SK-N-SH (cell line): ENCODE measurements at regions not wholly inside any gene's neighbourhood (a gene's known extent, or its start where the extent isn't known, plus 50 kb on each side); places are given as distances from the start of the nearest gene placed in this dataset.

Source experiments
- CTCF ChIA-PET: fragments of 300-600, 350-600 bp; formaldehyde crosslinking; extraction: SDS; loops from one replicate; lab custom pipeline; 2021; lab: Yijun Ruan, JAX
- POLR2A ChIA-PET: fragments of 350-600 bp; sonication (Branson Sonifier 250); formaldehyde crosslinking; extraction: SDS; loops from one replicate; lab custom pipeline; 2020; ENCODE audit warnings: antibody characterized with exemption, inconsistent platforms; lab: Yijun Ruan, JAX
- DNase-seq: peaks from one replicate; pipeline ENCODE4 v3.0.0; 2012
- H2AFZ ChIP-seq: fragments of 200-600 bp; sonication (generic); 2 replicates; pipeline ENCODE4 v1.8.1; 2016; ENCODE audit warnings: antibody characterized with exemption, mild to moderate bottlenecking, low read depth
- H3F3A ChIP-seq: fragments of 200-600 bp; sonication (generic); replicated peaks from 2 replicates; pipeline ENCODE3; 2016; ENCODE audit warnings: antibody characterized with exemption, mild to moderate bottlenecking; ENCODE audit not compliant: insufficient read depth
- H3K27ac ChIP-seq, 2 experiments: fragments of 200-500 bp in 1 of 2; fragments of 200-600 bp in 1 of 2; sonication (Bioruptor generic) in 1 of 2; sonication (generic), shearing (Covaris generic) in 1 of 2; 2 replicates each; pipeline versions ENCODE4 v1.5.1 to v1.6.1; 2014 to 2016; ENCODE audit warnings: low read depth in 2 of 2, inconsistent platforms in 1 of 2, low read length in 1 of 2, mild to moderate bottlenecking in 1 of 2, mixed read lengths in 1 of 2
- H3K27me3 ChIP-seq: fragments of 200-600 bp; sonication (generic), shearing (Covaris generic); 2 replicates; pipeline ENCODE4 v1.6.1; 2016; ENCODE audit warnings: mixed run types; ENCODE audit not compliant: insufficient read depth
- H3K36me3 ChIP-seq, 2 experiments: fragments of 200-500 bp in 1 of 2; fragments of 200-600 bp in 1 of 2; sonication (Bioruptor generic) in 1 of 2; sonication (generic) in 1 of 2; replicated peaks in 1 of 2; 2 replicates each; pipeline versions ENCODE3 to v1.5.1; 2014 to 2016; ENCODE audit warnings: low read length in 1 of 2, mild to moderate bottlenecking in 1 of 2; ENCODE audit not compliant: insufficient read depth in 2 of 2, control insufficient read depth in 1 of 2
- H3K4me1 ChIP-seq, 2 experiments: fragments of 200-500 bp in 1 of 2; fragments of 200-600 bp in 1 of 2; sonication (Bioruptor generic) in 1 of 2; sonication (generic), shearing (Covaris generic) in 1 of 2; 2 replicates each; pipeline versions ENCODE4 v1.5.1 to v1.6.1; 2014 to 2016; ENCODE audit warnings: low read depth in 1 of 2, low read length in 1 of 2, mixed run types in 1 of 2; ENCODE audit not compliant: insufficient read depth in 2 of 2, control insufficient read depth in 1 of 2
- H3K4me2 ChIP-seq: fragments of 200-600 bp; sonication (generic), shearing (Covaris generic); 2 replicates; pipeline ENCODE4 v1.6.1; 2017; ENCODE audit warnings: mixed run types
- H3K4me3 ChIP-seq, 2 experiments: fragments of 200-500 bp in 1 of 2; fragments of 200-600 bp in 1 of 2; sonication (Bioruptor generic) in 1 of 2; sonication (generic), shearing (Covaris generic) in 1 of 2; 2 replicates each; pipeline versions ENCODE4 v1.5.1 to v1.8.1; 2014 to 2016; ENCODE audit warnings: low read depth in 2 of 2, inconsistent platforms in 1 of 2, low read length in 1 of 2, mild to moderate bottlenecking in 1 of 2, mixed read lengths in 1 of 2, moderate library complexity in 1 of 2
- H3K79me2 ChIP-seq: fragments of 200-600 bp; sonication (generic); 2 replicates; pipeline ENCODE4 v1.8.1; 2017; ENCODE audit warnings: mild to moderate bottlenecking; ENCODE audit not compliant: insufficient read depth
- H3K9ac ChIP-seq: fragments of 200-600 bp; sonication (generic); 2 replicates; pipeline ENCODE4 v1.6.1; 2017; ENCODE audit warnings: mixed run types
- H3K9me2 ChIP-seq: fragments of 200-600 bp; sonication (generic); 2 replicates; pipeline ENCODE4 v1.6.1; 2017; ENCODE audit warnings: mixed run types
- H3K9me3 ChIP-seq: fragments of 200-600 bp; sonication (generic); 2 replicates; pipeline ENCODE4 v1.6.1; 2017; ENCODE audit warnings: mixed run types, mild to moderate bottlenecking, moderate library complexity
- H4K20me1 ChIP-seq: fragments of 200-600 bp; sonication (generic); 2 replicates; pipeline ENCODE4 v1.6.1; 2017; ENCODE audit warnings: mild to moderate bottlenecking, mixed run types; ENCODE audit not compliant: insufficient read depth
- EP300 ChIP-seq, 2 experiments: IDR thresholded peaks; 2 replicates each; pipeline versions ENCODE4 v1.4.0 to v1.6.1; 2012; ENCODE audit warnings: borderline replicate concordance in 1 of 2, low read depth in 1 of 2, low read length in 1 of 2
- FOSL2 ChIP-seq: IDR thresholded peaks from 2 replicates; pipeline ENCODE4 v1.4.0; 2012; ENCODE audit warnings: low read depth, mild to moderate bottlenecking, moderate library complexity, borderline replicate concordance
- FOXM1 ChIP-seq: IDR thresholded peaks from 2 replicates; pipeline ENCODE4 v1.4.0; 2012; ENCODE audit warnings: low read depth, mild to moderate bottlenecking
- GATA2 ChIP-seq: sonication (generic); formaldehyde crosslinking; IDR thresholded peaks from 2 replicates; pipeline ENCODE4 v1.5.0; 2020; ENCODE audit warnings: mild to moderate bottlenecking, missing genetic modification reagents
- JUND ChIP-seq: IDR thresholded peaks from 2 replicates; pipeline ENCODE4 v1.4.0; 2012
- MEF2A ChIP-seq: IDR thresholded peaks from 2 replicates; pipeline ENCODE4 v1.4.0; 2012; ENCODE audit warnings: low read depth, borderline replicate concordance
- NFIC ChIP-seq: IDR thresholded peaks from 2 replicates; pipeline ENCODE4 v1.4.0; 2012; ENCODE audit warnings: borderline replicate concordance
- POLR2AphosphoS5 ChIP-seq: IDR thresholded peaks from 2 replicates; pipeline ENCODE4 v1.6.1; 2012; ENCODE audit warnings: low read depth, low read length
- RAD21 ChIP-seq: IDR thresholded peaks from 2 replicates; pipeline ENCODE4 v1.6.1; 2012; ENCODE audit warnings: mild to moderate bottlenecking, low read length
- SIN3A ChIP-seq: IDR thresholded peaks from 2 replicates; pipeline ENCODE4 v1.6.1; 2012; ENCODE audit warnings: low read depth, mild to moderate bottlenecking, low read length, moderate library complexity, borderline replicate concordance
- SMC3 ChIP-seq: IDR thresholded peaks from 2 replicates; pipeline ENCODE4 v1.6.1; 2012; ENCODE audit warnings: low read depth, low read length, improper control_type of control experiment
- TCF12 ChIP-seq: IDR thresholded peaks from 2 replicates; pipeline ENCODE4 v1.4.0; 2012
- TEAD4 ChIP-seq: IDR thresholded peaks from 2 replicates; pipeline ENCODE4 v1.4.0; 2012; ENCODE audit warnings: mild to moderate bottlenecking, borderline replicate concordance; ENCODE audit not compliant: insufficient read depth
- TF ChIP-seq, protein P1 (sequence below): IDR thresholded peaks from 2 replicates; pipeline ENCODE4 v1.4.0; 2012; ENCODE audit warnings: low read depth, borderline replicate concordance
- TF ChIP-seq, protein P2 (sequence below): IDR thresholded peaks from 2 replicates; pipeline ENCODE4 v1.4.0; 2012; ENCODE audit warnings: low read depth, borderline replicate concordance
- TF ChIP-seq, protein P3 (sequence below): fragments of 150-350 bp; IDR thresholded peaks from 2 replicates; pipeline ENCODE4 v1.6.1; 2016; ENCODE audit warnings: mild to moderate bottlenecking, low read depth, low read length
- TF ChIP-seq, protein P4 (sequence below): IDR thresholded peaks from 2 replicates; pipeline ENCODE4 v1.4.0; 2012; ENCODE audit warnings: low read depth
- TF ChIP-seq, protein P5 (sequence below): IDR thresholded peaks from 2 replicates; pipeline ENCODE4; 2012
- TF ChIP-seq, protein P6 (sequence below): IDR thresholded peaks from 2 replicates; pipeline ENCODE4 v1.6.1; 2012; ENCODE audit warnings: mild to moderate bottlenecking, low read depth, low read length, moderate library complexity
- TF ChIP-seq, protein P7 (sequence below): fragments of 200-600 bp; sonication (generic); IDR thresholded peaks from 2 replicates; pipeline ENCODE4 v1.6.1; 2017; ENCODE audit warnings: antibody characterized with exemption, mild to moderate bottlenecking, moderate library complexity

DNA sequence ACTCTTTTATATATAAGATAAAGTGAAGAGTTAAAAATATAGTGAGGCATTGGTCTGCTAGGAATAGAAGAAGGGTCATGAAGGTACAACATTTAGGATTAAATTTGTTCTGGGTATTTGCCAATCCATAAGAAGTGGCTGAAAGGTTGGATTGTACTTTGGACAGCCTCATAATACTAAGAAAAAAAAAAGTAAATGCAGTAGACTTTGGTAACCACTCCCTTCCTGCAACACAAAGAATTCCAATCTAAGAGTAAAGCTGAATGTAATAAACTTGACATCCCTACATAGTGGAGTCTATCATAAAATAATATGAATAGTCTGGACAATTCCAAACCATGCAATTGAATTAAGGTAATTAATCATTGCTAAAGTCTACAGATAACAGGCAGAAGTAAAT, 2294.4 kb downstream of the LRRC4C start:
- Histone ChIP-seq H3K36me3 (no peaks in the 10 kb centered on the region), H3K9me3 (no peaks in the 10 kb centered on the region), H3K9ac (no peak overlapping the region), H3K4me1 (no peaks in the 10 kb centered on the region), H2AFZ (no peak overlapping the region), H3K9me2 (no peaks in the 10 kb centered on the region), H3K4me3 (no peak overlapping the region), H3F3A (no peaks in the 10 kb centered on the region), H3K4me2 (no peak overlapping the region), H3K79me2 (no peaks in the 10 kb centered on the region), H3K27me3 (no peaks in the 10 kb centered on the region), H3K27ac (no peak overlapping the region), H4K20me1 (no peaks in the 10 kb centered on the region)
- ChIA-PET POLR2A (no interaction called here), CTCF (no interaction called here)
- DNase-seq, result no peak
- TF ChIP-seq POLR2AphosphoS5, result no peak
- no peak for TF ChIP-seq FOXM1
- no peak for TF ChIP-seq TEAD4
- TF ChIP-seq TCF12, result no peak
- TF ChIP-seq FOSL2, result no peak
- TF ChIP-seq, protein P1, sequence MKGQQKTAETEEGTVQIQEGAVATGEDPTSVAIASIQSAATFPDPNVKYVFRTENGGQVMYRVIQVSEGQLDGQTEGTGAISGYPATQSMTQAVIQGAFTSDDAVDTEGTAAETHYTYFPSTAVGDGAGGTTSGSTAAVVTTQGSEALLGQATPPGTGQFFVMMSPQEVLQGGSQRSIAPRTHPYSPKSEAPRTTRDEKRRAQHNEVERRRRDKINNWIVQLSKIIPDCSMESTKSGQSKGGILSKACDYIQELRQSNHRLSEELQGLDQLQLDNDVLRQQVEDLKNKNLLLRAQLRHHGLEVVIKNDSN, result no peak
- TF ChIP-seq SIN3A, result no peak
- no peak for TF ChIP-seq NFIC
- TF ChIP-seq, protein P2, sequence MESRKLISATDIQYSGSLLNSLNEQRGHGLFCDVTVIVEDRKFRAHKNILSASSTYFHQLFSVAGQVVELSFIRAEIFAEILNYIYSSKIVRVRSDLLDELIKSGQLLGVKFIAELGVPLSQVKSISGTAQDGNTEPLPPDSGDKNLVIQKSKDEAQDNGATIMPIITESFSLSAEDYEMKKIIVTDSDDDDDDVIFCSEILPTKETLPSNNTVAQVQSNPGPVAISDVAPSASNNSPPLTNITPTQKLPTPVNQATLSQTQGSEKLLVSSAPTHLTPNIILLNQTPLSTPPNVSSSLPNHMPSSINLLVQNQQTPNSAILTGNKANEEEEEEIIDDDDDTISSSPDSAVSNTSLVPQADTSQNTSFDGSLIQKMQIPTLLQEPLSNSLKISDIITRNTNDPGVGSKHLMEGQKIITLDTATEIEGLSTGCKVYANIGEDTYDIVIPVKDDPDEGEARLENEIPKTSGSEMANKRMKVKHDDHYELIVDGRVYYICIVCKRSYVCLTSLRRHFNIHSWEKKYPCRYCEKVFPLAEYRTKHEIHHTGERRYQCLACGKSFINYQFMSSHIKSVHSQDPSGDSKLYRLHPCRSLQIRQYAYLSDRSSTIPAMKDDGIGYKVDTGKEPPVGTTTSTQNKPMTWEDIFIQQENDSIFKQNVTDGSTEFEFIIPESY, result no peak
- TF ChIP-seq, protein P3, sequence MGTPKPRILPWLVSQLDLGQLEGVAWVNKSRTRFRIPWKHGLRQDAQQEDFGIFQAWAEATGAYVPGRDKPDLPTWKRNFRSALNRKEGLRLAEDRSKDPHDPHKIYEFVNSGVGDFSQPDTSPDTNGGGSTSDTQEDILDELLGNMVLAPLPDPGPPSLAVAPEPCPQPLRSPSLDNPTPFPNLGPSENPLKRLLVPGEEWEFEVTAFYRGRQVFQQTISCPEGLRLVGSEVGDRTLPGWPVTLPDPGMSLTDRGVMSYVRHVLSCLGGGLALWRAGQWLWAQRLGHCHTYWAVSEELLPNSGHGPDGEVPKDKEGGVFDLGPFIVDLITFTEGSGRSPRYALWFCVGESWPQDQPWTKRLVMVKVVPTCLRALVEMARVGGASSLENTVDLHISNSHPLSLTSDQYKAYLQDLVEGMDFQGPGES, result no peak
- TF ChIP-seq EP300 (IDR thresholded peaks at IDR 0.05; ENCODE audit: borderline replicate concordance in 1 of 2, low read depth in 1 of 2, low read length in 1 of 2), result no peak
- TF ChIP-seq RAD21, result no peak
- TF ChIP-seq JUND, result no peak
- no peak for TF ChIP-seq SMC3
- TF ChIP-seq, protein P4, sequence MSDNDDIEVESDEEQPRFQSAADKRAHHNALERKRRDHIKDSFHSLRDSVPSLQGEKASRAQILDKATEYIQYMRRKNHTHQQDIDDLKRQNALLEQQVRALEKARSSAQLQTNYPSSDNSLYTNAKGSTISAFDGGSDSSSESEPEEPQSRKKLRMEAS, result no peak
- TF ChIP-seq, protein P5, sequence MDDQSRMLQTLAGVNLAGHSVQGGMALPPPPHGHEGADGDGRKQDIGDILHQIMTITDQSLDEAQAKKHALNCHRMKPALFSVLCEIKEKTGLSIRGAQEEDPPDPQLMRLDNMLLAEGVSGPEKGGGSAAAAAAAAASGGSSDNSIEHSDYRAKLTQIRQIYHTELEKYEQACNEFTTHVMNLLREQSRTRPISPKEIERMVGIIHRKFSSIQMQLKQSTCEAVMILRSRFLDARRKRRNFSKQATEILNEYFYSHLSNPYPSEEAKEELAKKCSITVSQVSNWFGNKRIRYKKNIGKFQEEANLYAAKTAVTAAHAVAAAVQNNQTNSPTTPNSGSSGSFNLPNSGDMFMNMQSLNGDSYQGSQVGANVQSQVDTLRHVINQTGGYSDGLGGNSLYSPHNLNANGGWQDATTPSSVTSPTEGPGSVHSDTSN, result no peak
- TF ChIP-seq, protein P6, sequence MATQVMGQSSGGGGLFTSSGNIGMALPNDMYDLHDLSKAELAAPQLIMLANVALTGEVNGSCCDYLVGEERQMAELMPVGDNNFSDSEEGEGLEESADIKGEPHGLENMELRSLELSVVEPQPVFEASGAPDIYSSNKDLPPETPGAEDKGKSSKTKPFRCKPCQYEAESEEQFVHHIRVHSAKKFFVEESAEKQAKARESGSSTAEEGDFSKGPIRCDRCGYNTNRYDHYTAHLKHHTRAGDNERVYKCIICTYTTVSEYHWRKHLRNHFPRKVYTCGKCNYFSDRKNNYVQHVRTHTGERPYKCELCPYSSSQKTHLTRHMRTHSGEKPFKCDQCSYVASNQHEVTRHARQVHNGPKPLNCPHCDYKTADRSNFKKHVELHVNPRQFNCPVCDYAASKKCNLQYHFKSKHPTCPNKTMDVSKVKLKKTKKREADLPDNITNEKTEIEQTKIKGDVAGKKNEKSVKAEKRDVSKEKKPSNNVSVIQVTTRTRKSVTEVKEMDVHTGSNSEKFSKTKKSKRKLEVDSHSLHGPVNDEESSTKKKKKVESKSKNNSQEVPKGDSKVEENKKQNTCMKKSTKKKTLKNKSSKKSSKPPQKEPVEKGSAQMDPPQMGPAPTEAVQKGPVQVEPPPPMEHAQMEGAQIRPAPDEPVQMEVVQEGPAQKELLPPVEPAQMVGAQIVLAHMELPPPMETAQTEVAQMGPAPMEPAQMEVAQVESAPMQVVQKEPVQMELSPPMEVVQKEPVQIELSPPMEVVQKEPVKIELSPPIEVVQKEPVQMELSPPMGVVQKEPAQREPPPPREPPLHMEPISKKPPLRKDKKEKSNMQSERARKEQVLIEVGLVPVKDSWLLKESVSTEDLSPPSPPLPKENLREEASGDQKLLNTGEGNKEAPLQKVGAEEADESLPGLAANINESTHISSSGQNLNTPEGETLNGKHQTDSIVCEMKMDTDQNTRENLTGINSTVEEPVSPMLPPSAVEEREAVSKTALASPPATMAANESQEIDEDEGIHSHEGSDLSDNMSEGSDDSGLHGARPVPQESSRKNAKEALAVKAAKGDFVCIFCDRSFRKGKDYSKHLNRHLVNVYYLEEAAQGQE, result no peak
- TF ChIP-seq, protein P7, sequence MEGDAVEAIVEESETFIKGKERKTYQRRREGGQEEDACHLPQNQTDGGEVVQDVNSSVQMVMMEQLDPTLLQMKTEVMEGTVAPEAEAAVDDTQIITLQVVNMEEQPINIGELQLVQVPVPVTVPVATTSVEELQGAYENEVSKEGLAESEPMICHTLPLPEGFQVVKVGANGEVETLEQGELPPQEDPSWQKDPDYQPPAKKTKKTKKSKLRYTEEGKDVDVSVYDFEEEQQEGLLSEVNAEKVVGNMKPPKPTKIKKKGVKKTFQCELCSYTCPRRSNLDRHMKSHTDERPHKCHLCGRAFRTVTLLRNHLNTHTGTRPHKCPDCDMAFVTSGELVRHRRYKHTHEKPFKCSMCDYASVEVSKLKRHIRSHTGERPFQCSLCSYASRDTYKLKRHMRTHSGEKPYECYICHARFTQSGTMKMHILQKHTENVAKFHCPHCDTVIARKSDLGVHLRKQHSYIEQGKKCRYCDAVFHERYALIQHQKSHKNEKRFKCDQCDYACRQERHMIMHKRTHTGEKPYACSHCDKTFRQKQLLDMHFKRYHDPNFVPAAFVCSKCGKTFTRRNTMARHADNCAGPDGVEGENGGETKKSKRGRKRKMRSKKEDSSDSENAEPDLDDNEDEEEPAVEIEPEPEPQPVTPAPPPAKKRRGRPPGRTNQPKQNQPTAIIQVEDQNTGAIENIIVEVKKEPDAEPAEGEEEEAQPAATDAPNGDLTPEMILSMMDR, result no peak
- no peak for TF ChIP-seq GATA2
- no peak for TF ChIP-seq MEF2A
